H9 (cell line): ENCODE measurements at regions not wholly inside any gene's neighbourhood (a gene's known extent, or its start where the extent isn't known, plus 50 kb on each side); places are given as distances from the start of the nearest gene placed in this dataset.

Experiments
- DNase-seq: peaks from one replicate; pipeline ENCODE4 v3.0.0-alpha.2; 2017
- H2AFZ ChIP-seq: one replicate; pipeline ENCODE4 v1.6.1; 2013; ENCODE audit warnings: mild to moderate bottlenecking, low read length, control low read depth, moderate library complexity
- H2AK5ac ChIP-seq: 2 replicates; pipeline ENCODE4 v1.6.1; 2013; ENCODE audit warnings: low read length, control low read depth, mixed read lengths; ENCODE audit not compliant: insufficient read length
- H2BK120ac ChIP-seq: one replicate; pipeline ENCODE4 v1.6.1; 2013; ENCODE audit warnings: low read depth, mild to moderate bottlenecking, low read length, control low read depth, inconsistent platforms; ENCODE audit not compliant: poor library complexity, severe bottlenecking
- H2BK12ac ChIP-seq: 2 replicates; pipeline ENCODE4 v1.6.1; 2013; ENCODE audit warnings: low read length, control low read depth, mixed read lengths, low read depth; ENCODE audit not compliant: insufficient read length
- H2BK15ac ChIP-seq: 2 replicates; pipeline ENCODE4 v1.6.1; 2013; ENCODE audit warnings: low read depth, low read length, control low read depth
- H2BK20ac ChIP-seq: one replicate; pipeline ENCODE4 v1.6.1; 2013; ENCODE audit warnings: low read depth, mild to moderate bottlenecking, low read length, control low read depth, inconsistent platforms; ENCODE audit not compliant: poor library complexity, severe bottlenecking
- H2BK5ac ChIP-seq: 2 replicates; pipeline ENCODE4 v1.6.1; 2013; ENCODE audit warnings: low read length, control low read depth, mixed read lengths; ENCODE audit not compliant: insufficient read length
- H3K14ac ChIP-seq: 2 replicates; pipeline ENCODE4 v1.6.1; 2013; ENCODE audit warnings: low read length, control low read depth; ENCODE audit not compliant: insufficient read depth
- H3K18ac ChIP-seq: 2 replicates; pipeline ENCODE4 v1.6.1; 2013; ENCODE audit warnings: low read depth, mild to moderate bottlenecking, mixed read lengths, low read length, control low read depth; ENCODE audit not compliant: insufficient read length
- H3K23ac ChIP-seq: 2 replicates; pipeline ENCODE4 v1.6.1; 2013; ENCODE audit warnings: low read length, control low read depth, mixed read lengths, low read depth; ENCODE audit not compliant: insufficient read length
- H3K23me2 ChIP-seq: 2 replicates; pipeline ENCODE4 v1.6.1; 2013; ENCODE audit warnings: low read depth, mild to moderate bottlenecking, mixed read lengths, low read length, control low read depth; ENCODE audit not compliant: insufficient read length, poor library complexity, severe bottlenecking
- H3K27ac ChIP-seq: 2 replicates; pipeline ENCODE4 v1.5.1; 2013; ENCODE audit warnings: low read length, control low read depth, mixed read lengths, low read depth; ENCODE audit not compliant: insufficient read length
- H3K27me3 ChIP-seq: 2 replicates; pipeline ENCODE4 v1.6.1; 2013; ENCODE audit warnings: low read length, control low read depth, inconsistent platforms; ENCODE audit not compliant: insufficient read depth
- H3K4ac ChIP-seq: 2 replicates; pipeline ENCODE4 v1.6.1; 2013; ENCODE audit warnings: low read depth, mild to moderate bottlenecking, control low read depth, inconsistent platforms, low read length, moderate library complexity
- H3K4me1 ChIP-seq: 2 replicates; pipeline ENCODE4 v1.6.1; 2013; ENCODE audit warnings: low read length, control low read depth, inconsistent platforms; ENCODE audit not compliant: insufficient read depth
- H3K4me2 ChIP-seq: 2 replicates; pipeline ENCODE4 v1.6.1; 2013; ENCODE audit warnings: low read length, control low read depth, mixed read lengths; ENCODE audit not compliant: insufficient read length, insufficient read depth
- H3K56ac ChIP-seq: 2 replicates; pipeline ENCODE4 v1.6.1; 2013; ENCODE audit warnings: low read depth, mild to moderate bottlenecking, mixed read lengths, low read length, control low read depth; ENCODE audit not compliant: insufficient read length
- H3K79me1 ChIP-seq: 2 replicates; pipeline ENCODE4 v1.6.1; 2013; ENCODE audit warnings: low read depth, mild to moderate bottlenecking, moderate library complexity, low read length, control low read depth, inconsistent platforms; ENCODE audit not compliant: insufficient read depth, poor library complexity, severe bottlenecking
- H3K79me2 ChIP-seq: 2 replicates; pipeline ENCODE4 v1.6.1; 2013; ENCODE audit warnings: low read length, control low read depth, inconsistent platforms; ENCODE audit not compliant: insufficient read depth
- H3K9ac ChIP-seq: 2 replicates; pipeline ENCODE4 v1.6.1; 2013; ENCODE audit warnings: low read length, control low read depth, mixed read lengths; ENCODE audit not compliant: insufficient read length; ENCODE audit errors: extremely low read depth
- H3K9me3 ChIP-seq: one replicate; pipeline ENCODE4 v1.6.1; 2013; ENCODE audit warnings: low read depth, low read length, inconsistent platforms; ENCODE audit not compliant: control insufficient read depth
- H3T11ph ChIP-seq: one replicate; pipeline ENCODE4 v1.6.1; 2013; ENCODE audit warnings: mild to moderate bottlenecking, low read length, control low read depth, inconsistent platforms
- H4K20me1 ChIP-seq: one replicate; pipeline ENCODE4 v1.6.1; 2013; ENCODE audit not compliant: control insufficient read depth, insufficient read length, insufficient read depth
- H4K5ac ChIP-seq: 2 replicates; pipeline ENCODE4 v1.6.1; 2013; ENCODE audit warnings: low read depth, mild to moderate bottlenecking, mixed read lengths, low read length, control low read depth; ENCODE audit not compliant: insufficient read length
- H4K8ac ChIP-seq: replicated peaks from 2 replicates; pipeline ENCODE4 v1.6.1; 2013; ENCODE audit warnings: low read length, control low read depth, mixed read lengths, low read depth; ENCODE audit not compliant: insufficient read length
- H4K91ac ChIP-seq: 2 replicates; pipeline ENCODE4 v1.6.1; 2013; ENCODE audit warnings: low read depth, mild to moderate bottlenecking, moderate library complexity, mixed read lengths, low read length, control low read depth; ENCODE audit not compliant: insufficient read length
- H3K27ac Mint-ChIP-seq, 3 experiments: 2 replicates in 2 of 3; 3 replicates in 1 of 3; pipeline ENCODE4 v1.8.0; 2020 to 2021; ENCODE audit warnings: mixed read lengths in 3 of 3, mild to moderate bottlenecking in 1 of 3, moderate library complexity in 1 of 3
- H3K27me3 Mint-ChIP-seq: 2 replicates; pipeline ENCODE4 v1.8.0; 2021; ENCODE audit warnings: low read depth, mild to moderate bottlenecking, moderate library complexity, mixed read lengths
- H3K36me3 Mint-ChIP-seq, 3 experiments: 2 replicates in 2 of 3; 3 replicates in 1 of 3; pipeline ENCODE4 v1.8.0; 2020 to 2021; ENCODE audit warnings: low read depth in 3 of 3, mixed read lengths in 3 of 3; ENCODE audit not compliant: insufficient read depth in 1 of 3
- H3K4me1 Mint-ChIP-seq, 2 experiments: 2 replicates each; pipeline ENCODE4 v1.8.0; 2020; ENCODE audit warnings: mixed read lengths in 2 of 2
- H3K4me3 Mint-ChIP-seq, 2 experiments: 2 replicates in 1 of 2; 3 replicates in 1 of 2; pipeline ENCODE4 v1.8.0; 2020 to 2021; ENCODE audit warnings: mild to moderate bottlenecking in 2 of 2, mixed read lengths in 2 of 2, moderate library complexity in 1 of 2
- H3K9me3 Mint-ChIP-seq, 2 experiments: 2 replicates in 1 of 2; 3 replicates in 1 of 2; pipeline ENCODE4 v1.8.0; 2020; ENCODE audit warnings: mild to moderate bottlenecking in 2 of 2, mixed read lengths in 2 of 2, moderate library complexity in 1 of 2
- WGBS: extraction: QIAGEN DNeasy Blood & Tissue Kit; methylation state at CpG from one replicate; pipeline ENCODE4 v1.1.7; 2013; ENCODE audit warnings: missing lambda C conversion rate, low lambda C conversion rate, mixed read lengths; ENCODE audit not compliant: insufficient read length; ENCODE audit errors: extremely low coverage; 5-methylcytosine and 5-hydroxymethylcytosine counted together
- TF ChIP-seq, protein P1 (sequence below): fragments of 200-600 bp; sonication (generic); conservative IDR thresholded peaks from 3 replicates; pipeline ENCODE4 v1.8.0; 2021; ENCODE audit warnings: antibody characterized with exemption, mild to moderate bottlenecking

- no peak overlapping the region for H2AFZ ChIP-seq
- H3T11ph ChIP-seq, result no peak overlapping the region
- no peaks in the 10 kb centered on the region for H3K9me3 ChIP-seq
- no peak overlapping the region for H2BK15ac ChIP-seq
- H3K4me1 Mint-ChIP-seq, result peaks cover 0 to 3% of the 10 kb centered on the region in 2 experiments; a peak in 2 of 4 replicates
- no peak overlapping the region for H3K14ac ChIP-seq
- no peak overlapping the region for H3K9ac ChIP-seq
- WGBS, result no CpG with 5 or more reads among the region's 8 CpGs
- no peak overlapping the region for H2BK20ac ChIP-seq
- no peaks in the 10 kb centered on the region for H3K23me2 ChIP-seq
- H3K23ac ChIP-seq, result no peak overlapping the region
- no peak overlapping the region for H3K27ac Mint-ChIP-seq
- no peak overlapping the region for H3K18ac ChIP-seq
- H2BK120ac ChIP-seq, result no peak overlapping the region
- H3K4me3 Mint-ChIP-seq, result no peak overlapping the region
- H3K27me3 ChIP-seq, result no peaks in the 10 kb centered on the region
- no peak overlapping the region for H3K4me2 ChIP-seq
- H3K56ac ChIP-seq, result no peak overlapping the region
- TF ChIP-seq, protein P1, sequence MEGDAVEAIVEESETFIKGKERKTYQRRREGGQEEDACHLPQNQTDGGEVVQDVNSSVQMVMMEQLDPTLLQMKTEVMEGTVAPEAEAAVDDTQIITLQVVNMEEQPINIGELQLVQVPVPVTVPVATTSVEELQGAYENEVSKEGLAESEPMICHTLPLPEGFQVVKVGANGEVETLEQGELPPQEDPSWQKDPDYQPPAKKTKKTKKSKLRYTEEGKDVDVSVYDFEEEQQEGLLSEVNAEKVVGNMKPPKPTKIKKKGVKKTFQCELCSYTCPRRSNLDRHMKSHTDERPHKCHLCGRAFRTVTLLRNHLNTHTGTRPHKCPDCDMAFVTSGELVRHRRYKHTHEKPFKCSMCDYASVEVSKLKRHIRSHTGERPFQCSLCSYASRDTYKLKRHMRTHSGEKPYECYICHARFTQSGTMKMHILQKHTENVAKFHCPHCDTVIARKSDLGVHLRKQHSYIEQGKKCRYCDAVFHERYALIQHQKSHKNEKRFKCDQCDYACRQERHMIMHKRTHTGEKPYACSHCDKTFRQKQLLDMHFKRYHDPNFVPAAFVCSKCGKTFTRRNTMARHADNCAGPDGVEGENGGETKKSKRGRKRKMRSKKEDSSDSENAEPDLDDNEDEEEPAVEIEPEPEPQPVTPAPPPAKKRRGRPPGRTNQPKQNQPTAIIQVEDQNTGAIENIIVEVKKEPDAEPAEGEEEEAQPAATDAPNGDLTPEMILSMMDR, result no peak
- H3K9me3 Mint-ChIP-seq, result peaks cover 2 to 5% of the 10 kb centered on the region in 2 experiments; a peak in 2 of 5 replicates
- H3K79me2 ChIP-seq, result no peaks in the 10 kb centered on the region
- peaks cover 8% of the 10 kb centered on the region; the same call in 1 of the 2 replicates for H3K27me3 Mint-ChIP-seq
- H4K20me1 ChIP-seq, result no peaks in the 10 kb centered on the region
- H2BK12ac ChIP-seq, result no peak overlapping the region
- H4K5ac ChIP-seq, result no peak overlapping the region
- H3K4ac ChIP-seq, result no peak overlapping the region
- H4K8ac ChIP-seq, result no peak overlapping the region
- H3K79me1 ChIP-seq, result no peaks in the 10 kb centered on the region
- H3K36me3 Mint-ChIP-seq, result no peaks in the 10 kb centered on the region; a peak in 4 of 7 replicates
- H4K91ac ChIP-seq, result no peak overlapping the region
- H3K4me1 ChIP-seq, result no peaks in the 10 kb centered on the region
- no peak overlapping the region for H2AK5ac ChIP-seq
- H2BK5ac ChIP-seq, result no peak overlapping the region
- no peak for DNase-seq
- H3K27ac ChIP-seq, result no peak overlapping the region
Measured at GRCh38 chr6:4616311-4616710, 159.9 kb upstream of the CDYL start.
